SW480 (cell line): ENCODE measurements at regions not wholly inside any gene's neighbourhood (a gene's known extent, or its start where the extent isn't known, plus 50 kb on each side); places are given as distances from the start of the nearest gene placed in this dataset.
A peak's percentile ranks its signal among the peaks of the same experiment; 100 is the strongest.

ENCODE experiments used
- DNase-seq: peaks from one replicate; pipeline ENCODE4 v3.0.0-alpha.2; 2016; ENCODE audit warnings: low spot score

GRCh38 chr12:19572920-19573558 lies 133.7 kb downstream of the AEBP2 start:
- DNase-seq = peak; percentile 49

GRCh38 chr12:19573866-19574265 lies 134.6 kb downstream of the AEBP2 start:
- no peak for DNase-seq

GRCh38 chr12:19574601-19575000 lies 135.3 kb downstream of the AEBP2 start:
- no peak for DNase-seq

- peak; percentile 26 for DNase-seq
Observed at GRCh38 chr12:19575337-19576243, 136.3 kb downstream of the AEBP2 start.

- DNase-seq = no peak
Observed at GRCh38 chr12:19576506-19577280, 137.4 kb downstream of the AEBP2 start.

GRCh38 chr12:19577281-19577530 lies 137.9 kb downstream of the AEBP2 start:
- DNase-seq = no peak

- DNase-seq = no peak
Observed at GRCh38 chr12:19584732-19585131, 145.4 kb downstream of the AEBP2 start.

GRCh38 chr12:19588951-19589350 lies 149.7 kb downstream of the AEBP2 start:
- no peak for DNase-seq

GRCh38 chr12:19591951-19592350 lies 152.7 kb downstream of the AEBP2 start:
- DNase-seq = no peak

- DNase-seq = no peak
Observed at GRCh38 chr12:19596434-19597166, 157.3 kb downstream of the AEBP2 start.

- DNase-seq = no peak
Observed at GRCh38 chr12:19597167-19598026, 158.1 kb downstream of the AEBP2 start.

- no peak for DNase-seq
Observed at GRCh38 chr12:19605720-19606119, 166.4 kb downstream of the AEBP2 start.

- no peak for DNase-seq
Observed at GRCh38 chr12:19608039-19608438, 168.7 kb downstream of the AEBP2 start.

- no peak for DNase-seq
Observed at GRCh38 chr12:19613051-19613535, 173.8 kb downstream of the AEBP2 start.

GRCh38 chr12:19614601-19615383 lies 175.5 kb downstream of the AEBP2 start:
- no peak for DNase-seq

- no peak for DNase-seq
Observed at GRCh38 chr12:19615384-19615725, 176.1 kb downstream of the AEBP2 start.

GRCh38 chr12:19616781-19617180 lies 177.5 kb downstream of the AEBP2 start:
- DNase-seq = no peak

GRCh38 chr12:19620222-19620621 lies 180.9 kb downstream of the AEBP2 start:
- DNase-seq = no peak

GRCh38 chr12:19623751-19624399 lies 184.6 kb downstream of the AEBP2 start:
- DNase-seq = no peak

GRCh38 chr12:19624491-19624890 lies 185.2 kb downstream of the AEBP2 start:
- no peak for DNase-seq
